ENCODE measurements at regions not wholly inside any gene's neighbourhood (a gene's known extent, or its start where the extent isn't known, plus 50 kb on each side); places are given as distances from the start of the nearest gene placed in this dataset.

- Histone ChIP-seq H3K27me3 (ENCODE audit: insufficient read depth, low read depth, low read length) (no peaks in the 10 kb centered on the region), H2AFZ (ENCODE audit: low read depth, low read length) (no peak overlapping the region)
These were observed 245.0 kb downstream of the TEX29 start for GRCh38 chr13:111565400-111565799.

GRCh38 chr13:111566567-111566966 is 246.1 kb downstream of the TEX29 start:
- Histone ChIP-seq H3K9ac (ENCODE audit: low read length) (no peak overlapping the region), H3K79me2 (replicated peaks; ENCODE audit: insufficient read depth, low read length) (no peaks in the 10 kb centered on the region), H3F3A (ENCODE audit: insufficient read depth, low read length, poor library complexity, severe bottlenecking) (no peaks in the 10 kb centered on the region), H4K20me1 (ENCODE audit: insufficient read depth) (no peaks in the 10 kb centered on the region), H3K36me3 (ENCODE audit: insufficient read depth, low read length) (no peaks in the 10 kb centered on the region), H3K9me3 (ENCODE audit: low read length) (no peaks in the 10 kb centered on the region), H3K4me3 (ENCODE audit: low read length) (no peak overlapping the region), H3K4me2 (ENCODE audit: low read length) (no peak overlapping the region), H2AFZ (ENCODE audit: low read depth, low read length) (no peak overlapping the region), H3K27ac (ENCODE audit: low read length) (no peak overlapping the region), H3K9me2 (ENCODE audit: insufficient read depth, low read length) (no peaks in the 10 kb centered on the region), H3K27me3 (ENCODE audit: insufficient read depth, low read depth, low read length) (no peaks in the 10 kb centered on the region)
- TF ChIP-seq REST (IDR thresholded peaks at IDR 0.05; ENCODE audit: borderline replicate concordance) (no peak), CTCF (IDR thresholded peaks at IDR 0.05; ENCODE audit: poor library complexity, severe bottlenecking) (no peak), MXI1 (conservative IDR thresholded peaks at IDR 0.05; ENCODE audit: poor library complexity, severe bottlenecking) (no peak), EZH2 (IDR thresholded peaks at IDR 0.05; ENCODE audit: borderline replicate concordance, insufficient read depth, low read length, poor library complexity, severe bottlenecking) (no peak), SMC3 (conservative IDR thresholded peaks at IDR 0.05; ENCODE audit: poor library complexity) (no peak), RAD21 (conservative IDR thresholded peaks at IDR 0.05) (no peak)

More at GRCh38 chr13:111565400-111565799, 245.0 kb downstream of the TEX29 start:
- no peak overlapping the region for H3K27ac ChIP-seq (ENCODE audit: low read length)
- no peaks in the 10 kb centered on the region for H4K20me1 ChIP-seq (ENCODE audit: insufficient read depth)
- H3K79me2 ChIP-seq (replicated peaks; ENCODE audit: insufficient read depth, low read length) = no peaks in the 10 kb centered on the region
- H3F3A ChIP-seq (ENCODE audit: insufficient read depth, low read length, poor library complexity, severe bottlenecking) = no peaks in the 10 kb centered on the region
- H3K4me3 ChIP-seq (ENCODE audit: low read length) = no peak overlapping the region
- TF ChIP-seq EP300 (conservative IDR thresholded peaks at IDR 0.05; ENCODE audit: poor library complexity, severe bottlenecking) (no peak), RAD21 (conservative IDR thresholded peaks at IDR 0.05) (no peak), MXI1 (conservative IDR thresholded peaks at IDR 0.05; ENCODE audit: poor library complexity, severe bottlenecking) (no peak), TAF1 (IDR thresholded peaks at IDR 0.05; ENCODE audit: low read depth) (no peak), EZH2 (IDR thresholded peaks at IDR 0.05; ENCODE audit: borderline replicate concordance, insufficient read depth, low read length, poor library complexity, severe bottlenecking) (no peak), POLR2AphosphoS5 (IDR thresholded peaks at IDR 0.05) (no peak), REST (IDR thresholded peaks at IDR 0.05; ENCODE audit: borderline replicate concordance) (no peak), CTCF (IDR thresholded peaks at IDR 0.05; ENCODE audit: poor library complexity, severe bottlenecking) (no peak), SMC3 (conservative IDR thresholded peaks at IDR 0.05; ENCODE audit: poor library complexity) (no peak)
- H3K9me3 ChIP-seq (ENCODE audit: low read length) = no peaks in the 10 kb centered on the region
- H3K36me3 ChIP-seq (ENCODE audit: insufficient read depth, low read length) = no peaks in the 10 kb centered on the region
- H3K9me2 ChIP-seq (ENCODE audit: insufficient read depth, low read length) = no peaks in the 10 kb centered on the region
- H3K9ac ChIP-seq (ENCODE audit: low read length) = no peak overlapping the region
- no peak overlapping the region for H3K4me2 ChIP-seq (ENCODE audit: low read length)
